Type B pancreatic cell (in vitro differentiated cells): ENCODE measurements at regions not wholly inside any gene's neighbourhood (a gene's known extent, or its start where the extent isn't known, plus 50 kb on each side); places are given as distances from the start of the nearest gene placed in this dataset.

Source experiments
- DNase-seq: peaks from one replicate; pipeline ENCODE4 v3.0.0; 2021; ENCODE audit warnings: mixed read lengths; ENCODE audit not compliant: unreplicated experiment; ENCODE audit errors: extremely low spot score
- H3K27ac Mint-ChIP-seq: 2 replicates; pipeline ENCODE4 v1.8.0; 2021; ENCODE audit warnings: mild to moderate bottlenecking, mixed read lengths
- H3K27me3 Mint-ChIP-seq: 2 replicates; pipeline ENCODE4 v1.8.0; 2021; ENCODE audit warnings: mixed read lengths
- H3K36me3 Mint-ChIP-seq: 2 replicates; pipeline ENCODE4 v1.8.0; 2021; ENCODE audit warnings: mixed read lengths
- H3K4me1 Mint-ChIP-seq: one replicate; pipeline ENCODE4 v1.8.0; 2021; ENCODE audit warnings: mixed read lengths; ENCODE audit not compliant: unreplicated experiment
- H3K4me3 Mint-ChIP-seq: 2 replicates; pipeline ENCODE4 v1.8.0; 2021; ENCODE audit warnings: mild to moderate bottlenecking, mixed read lengths
- H3K9me3 Mint-ChIP-seq: 2 replicates; pipeline ENCODE4 v1.8.0; 2021; ENCODE audit warnings: mixed read lengths
- TF ChIP-seq, protein P1 (sequence below): fragments of 200-600 bp; sonication (generic); conservative IDR thresholded peaks from 2 replicates; pipeline ENCODE4 v1.5.0; 2021; ENCODE audit warnings: antibody characterized with exemption, mild to moderate bottlenecking

DNA sequence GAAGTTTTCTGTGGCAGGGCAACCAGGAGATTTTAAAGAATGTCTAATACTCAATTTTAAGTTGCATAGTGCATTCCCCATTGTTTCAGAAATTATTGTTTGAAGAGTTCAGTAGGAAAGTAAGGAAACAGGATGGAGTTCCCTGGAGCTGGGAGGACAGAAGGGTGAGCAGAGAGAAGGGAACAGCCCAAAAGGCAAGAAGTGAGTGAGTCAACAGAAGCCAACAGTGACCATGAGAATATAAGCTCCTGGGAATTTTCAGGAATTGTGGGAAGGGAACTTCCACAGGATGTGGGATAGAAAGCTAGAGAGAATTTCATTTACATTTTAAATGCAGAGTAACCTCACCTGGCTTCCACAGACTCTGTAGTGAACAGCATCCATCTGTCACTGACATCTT is 268.1 kb upstream of the ATP5MC3 start:
- H3K36me3 Mint-ChIP-seq: no peaks in the 10 kb centered on the region
- no peak for DNase-seq
- H3K9me3 Mint-ChIP-seq: peaks cover 4% of the 10 kb centered on the region
- peaks cover 5% of the 10 kb centered on the region for H3K27me3 Mint-ChIP-seq
- H3K27ac Mint-ChIP-seq: no peak overlapping the region
- TF ChIP-seq, protein P1, sequence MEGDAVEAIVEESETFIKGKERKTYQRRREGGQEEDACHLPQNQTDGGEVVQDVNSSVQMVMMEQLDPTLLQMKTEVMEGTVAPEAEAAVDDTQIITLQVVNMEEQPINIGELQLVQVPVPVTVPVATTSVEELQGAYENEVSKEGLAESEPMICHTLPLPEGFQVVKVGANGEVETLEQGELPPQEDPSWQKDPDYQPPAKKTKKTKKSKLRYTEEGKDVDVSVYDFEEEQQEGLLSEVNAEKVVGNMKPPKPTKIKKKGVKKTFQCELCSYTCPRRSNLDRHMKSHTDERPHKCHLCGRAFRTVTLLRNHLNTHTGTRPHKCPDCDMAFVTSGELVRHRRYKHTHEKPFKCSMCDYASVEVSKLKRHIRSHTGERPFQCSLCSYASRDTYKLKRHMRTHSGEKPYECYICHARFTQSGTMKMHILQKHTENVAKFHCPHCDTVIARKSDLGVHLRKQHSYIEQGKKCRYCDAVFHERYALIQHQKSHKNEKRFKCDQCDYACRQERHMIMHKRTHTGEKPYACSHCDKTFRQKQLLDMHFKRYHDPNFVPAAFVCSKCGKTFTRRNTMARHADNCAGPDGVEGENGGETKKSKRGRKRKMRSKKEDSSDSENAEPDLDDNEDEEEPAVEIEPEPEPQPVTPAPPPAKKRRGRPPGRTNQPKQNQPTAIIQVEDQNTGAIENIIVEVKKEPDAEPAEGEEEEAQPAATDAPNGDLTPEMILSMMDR: no peak
- no peak overlapping the region for H3K4me3 Mint-ChIP-seq
- H3K4me1 Mint-ChIP-seq: peaks cover 4% of the 10 kb centered on the region

DNA sequence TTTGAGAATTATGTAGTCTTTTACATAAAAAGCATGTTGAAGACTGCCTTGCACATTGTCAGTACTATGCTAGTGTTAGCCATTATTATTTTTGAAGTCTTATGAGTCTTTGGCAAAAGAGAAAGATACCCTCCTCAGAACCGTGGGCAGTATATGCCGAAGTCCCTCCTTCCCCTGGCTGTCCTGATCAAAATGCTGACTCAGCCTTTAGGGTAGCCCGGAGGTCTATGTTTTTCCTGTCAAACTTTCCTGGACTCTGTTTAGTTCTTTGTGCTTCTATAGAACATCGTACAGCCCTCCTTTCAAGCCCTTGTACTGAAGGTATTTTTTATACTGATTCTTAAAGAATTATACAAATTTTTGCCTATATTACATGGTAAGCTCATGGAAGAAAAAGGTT is 264.7 kb upstream of the ATP5MC3 start:
- TF ChIP-seq, protein P1: no peak
- DNase-seq: no peak
- Mint-ChIP-seq H3K27me3 (peaks cover 18% of the 10 kb centered on the region), H3K4me3 (no peak overlapping the region), H3K27ac (no peak overlapping the region), H3K36me3 (no peaks in the 10 kb centered on the region), H3K4me1 (peaks cover 19% of the 10 kb centered on the region), H3K9me3 (peaks cover 4% of the 10 kb centered on the region)

DNA sequence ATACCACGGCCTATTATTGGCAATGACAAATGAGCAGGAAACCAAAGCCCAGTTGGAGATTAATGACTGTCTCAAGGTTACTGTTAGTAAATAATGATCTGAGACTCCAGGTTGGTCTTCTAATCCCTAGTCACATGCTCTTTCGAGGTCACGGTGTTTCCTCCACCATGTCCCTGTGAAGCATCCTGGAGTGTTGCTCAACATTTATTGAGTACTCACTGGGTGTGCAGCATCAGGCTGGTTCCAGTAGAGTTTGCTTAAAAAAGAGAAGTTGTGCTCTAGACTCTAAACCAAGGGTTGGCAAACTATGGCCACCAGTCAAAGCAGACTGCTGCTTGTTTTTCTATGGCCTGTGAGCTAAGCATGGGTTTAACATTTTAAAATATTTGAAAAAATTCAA is 263.8 kb upstream of the ATP5MC3 start:
- no peak for DNase-seq
- Mint-ChIP-seq H3K4me3 (no peak overlapping the region), H3K27ac (no peak overlapping the region), H3K4me1 (peaks cover 24% of the 10 kb centered on the region), H3K9me3 (peaks cover 4% of the 10 kb centered on the region), H3K27me3 (peaks cover 26% of the 10 kb centered on the region), H3K36me3 (no peaks in the 10 kb centered on the region)
- TF ChIP-seq, protein P1: no peak

DNA sequence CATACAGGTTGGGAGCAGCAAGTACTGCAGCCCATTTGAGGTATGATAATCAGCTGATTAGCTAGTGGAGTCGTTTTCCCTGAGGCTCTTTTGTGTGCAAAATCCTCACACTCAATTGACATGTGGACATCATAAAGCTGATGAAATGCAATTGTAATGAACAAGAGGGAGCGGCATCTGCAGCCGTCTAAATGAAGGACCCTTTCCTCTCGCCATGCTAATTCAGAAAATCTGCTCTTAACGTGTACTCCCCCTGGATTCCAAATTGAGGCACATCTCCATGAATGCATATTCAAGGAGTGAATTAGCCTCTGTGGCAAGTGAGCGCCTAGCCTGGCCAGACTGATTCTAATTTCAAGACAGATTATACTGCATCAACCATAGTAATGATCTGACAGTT is 260.9 kb upstream of the ATP5MC3 start:
- Mint-ChIP-seq H3K27me3 (peaks cover 26% of the 10 kb centered on the region), H3K4me1 (peaks cover 19% of the 10 kb centered on the region), H3K4me3 (no peak overlapping the region), H3K9me3 (no peaks in the 10 kb centered on the region), H3K27ac (no peak overlapping the region), H3K36me3 (no peaks in the 10 kb centered on the region)
- no peak for DNase-seq
- TF ChIP-seq, protein P1: no peak

DNA sequence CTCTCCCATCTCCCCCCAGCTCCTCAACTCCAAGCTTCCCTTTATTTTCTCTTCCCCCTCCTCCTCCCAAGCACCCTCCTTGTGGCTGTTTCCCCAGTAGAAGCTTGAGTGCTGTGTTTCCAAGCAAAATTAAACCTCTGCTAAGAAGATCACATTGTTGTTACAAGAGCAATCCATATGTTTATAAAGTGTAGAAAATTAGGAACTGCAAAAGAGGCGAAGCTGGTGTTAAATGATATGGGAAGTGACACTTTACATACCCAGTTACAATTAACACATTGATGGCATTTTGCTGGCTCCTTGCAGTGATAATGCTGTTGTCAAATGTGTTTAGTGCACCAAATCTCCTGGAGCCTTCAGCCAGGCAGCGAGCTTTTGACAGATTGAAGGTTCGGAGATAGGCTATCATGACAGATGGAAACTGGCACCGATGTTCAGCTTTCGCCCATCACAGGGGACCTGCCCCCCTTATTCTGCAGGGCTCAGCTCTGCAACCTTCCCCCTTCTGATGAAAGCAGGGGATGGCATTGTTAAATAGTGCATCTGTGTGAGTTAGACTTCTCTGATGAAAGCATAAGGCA is 259.8 kb upstream of the ATP5MC3 start:
- no peaks in the 10 kb centered on the region for H3K36me3 Mint-ChIP-seq
- DNase-seq: no peak

More for the DNA sequence above, 259.8 kb upstream of the ATP5MC3 start:
- H3K4me3 Mint-ChIP-seq: no peak overlapping the region
- H3K9me3 Mint-ChIP-seq: no peaks in the 10 kb centered on the region
- H3K4me1 Mint-ChIP-seq: peaks cover 19% of the 10 kb centered on the region
- TF ChIP-seq, protein P1: no peak
- peaks cover 26% of the 10 kb centered on the region for H3K27me3 Mint-ChIP-seq
- H3K27ac Mint-ChIP-seq: no peak overlapping the region
